Activated CD4-positive, alpha-beta T cell treated with anti-CD3 and anti-CD28 coated beads for 24 hours (primary cell): ENCODE measurements at regions not wholly inside any gene's neighbourhood (a gene's known extent, or its start where the extent isn't known, plus 50 kb on each side); places are given as distances from the start of the nearest gene placed in this dataset.

Experiments
- DNase-seq, 2 donors: peaks; one replicate each; pipeline ENCODE4 v3.0.0-alpha.2; 2020; ENCODE audit warnings: low read depth in 2 of 2

DNA sequence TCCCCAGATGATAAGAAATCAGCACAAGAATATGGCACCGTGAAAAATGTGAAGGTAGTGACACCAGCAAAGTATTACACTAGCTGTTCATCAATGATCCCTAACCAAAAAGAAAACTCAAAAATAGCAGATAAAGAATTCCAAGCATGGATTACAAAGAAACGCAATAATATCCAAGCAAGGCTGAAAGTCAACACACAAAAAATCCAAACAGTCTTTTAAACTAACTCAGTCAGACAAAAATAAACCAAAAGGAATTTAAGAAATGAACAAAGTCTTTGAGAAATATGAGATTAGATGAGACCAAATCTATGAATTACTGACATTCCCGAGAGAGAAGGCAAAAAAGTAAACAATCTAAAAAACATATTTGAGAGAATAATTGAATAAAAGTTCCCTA lies 976.1 kb upstream of the MAP3K7 start:
- no peak for DNase-seq

DNA sequence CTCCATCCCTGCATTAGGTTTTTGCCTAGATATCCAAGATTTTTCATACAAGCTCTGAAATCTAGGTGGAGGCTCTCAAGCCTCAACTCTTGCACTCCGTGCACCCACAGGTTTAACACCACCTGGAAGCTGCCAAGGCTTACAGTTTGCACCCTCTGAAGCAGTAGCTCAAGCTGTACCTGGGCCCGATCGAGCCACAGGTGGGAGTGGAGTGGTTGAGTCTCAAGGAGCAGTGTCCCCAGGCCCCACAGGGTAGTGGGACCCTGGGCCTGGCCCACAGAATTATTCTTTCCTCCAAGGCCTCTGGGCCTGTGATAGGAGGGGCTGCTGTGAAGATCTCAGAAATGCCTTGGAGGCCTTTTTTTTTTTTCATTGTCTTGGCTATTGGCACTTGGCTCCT lies 973.5 kb upstream of the MAP3K7 start:
- no peak for DNase-seq

DNA sequence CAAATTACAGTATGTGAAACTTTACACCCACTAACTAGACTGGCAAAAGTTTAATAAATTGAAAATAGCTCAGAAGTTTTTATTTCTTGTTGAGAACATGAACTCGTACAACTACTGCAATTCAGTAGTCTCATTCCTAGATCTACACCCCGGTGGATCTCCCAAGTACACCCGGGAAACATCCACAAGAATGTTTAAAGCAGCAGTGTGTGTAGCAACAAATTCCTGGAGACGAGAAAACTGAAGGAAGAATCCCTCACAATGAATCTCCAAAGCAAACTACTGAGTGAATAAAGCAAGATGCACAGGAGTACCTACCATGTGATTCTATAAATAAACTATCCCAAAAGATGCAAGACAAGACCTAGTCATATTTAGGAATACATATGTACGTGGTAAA lies 954.0 kb upstream of the MAP3K7 start:
- DNase-seq: no peak

DNA sequence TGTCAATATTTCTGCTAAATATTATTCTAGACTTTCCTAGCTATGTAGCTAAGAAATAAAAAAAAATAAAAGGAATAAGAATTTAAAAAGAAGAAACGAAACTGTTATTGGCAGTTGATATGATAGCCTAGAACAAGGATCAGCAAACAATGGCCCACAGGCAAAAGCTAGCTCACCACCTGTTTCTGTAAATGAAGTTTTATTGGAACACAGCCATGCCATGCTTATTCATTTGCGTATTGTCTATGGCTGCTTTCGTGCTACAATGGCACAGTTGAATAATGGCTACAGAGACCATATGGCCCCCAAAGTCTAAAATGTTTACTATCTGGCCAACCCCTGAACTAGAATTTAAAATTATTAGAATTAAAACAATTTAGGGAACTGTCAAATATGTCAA lies 952.6 kb upstream of the MAP3K7 start:
- DNase-seq: no peak

DNA sequence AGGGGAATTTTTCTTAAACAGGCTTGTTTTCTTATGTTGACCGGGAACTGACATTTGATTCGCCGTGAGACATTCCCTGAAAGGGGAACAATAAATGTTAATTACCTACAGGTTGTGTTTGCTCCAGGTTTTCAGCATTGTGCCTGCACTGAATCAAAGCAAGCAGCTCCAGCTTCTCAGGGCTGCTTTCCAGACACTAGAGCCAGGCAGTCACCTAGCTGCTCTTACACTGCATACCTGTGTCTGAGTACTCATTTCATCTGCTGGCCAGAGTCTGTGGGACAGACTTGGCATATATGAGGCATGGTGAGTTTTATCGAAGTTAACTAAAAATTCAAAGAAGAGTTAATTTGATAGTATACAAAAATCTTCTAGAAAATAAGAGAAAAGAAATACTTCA lies 951.8 kb upstream of the MAP3K7 start:
- DNase-seq: no peak

DNA sequence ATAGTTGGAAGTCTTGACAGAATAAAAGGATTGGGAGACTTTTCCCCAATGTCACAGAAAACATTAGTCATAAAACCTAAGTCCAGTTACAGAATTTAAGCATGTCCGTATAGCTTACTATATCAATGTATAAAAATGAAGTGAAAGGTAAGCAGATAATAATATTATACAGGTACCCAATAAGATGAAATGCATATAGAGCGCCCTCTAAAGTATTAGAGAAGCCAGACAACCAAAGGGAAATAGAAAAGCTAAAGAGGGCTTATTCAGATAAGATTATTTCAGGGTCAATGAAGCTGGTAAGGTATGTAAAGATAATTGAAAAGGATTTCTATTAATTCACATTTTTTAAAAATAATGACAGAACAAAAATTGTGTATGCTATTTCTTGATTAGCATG lies 947.7 kb upstream of the MAP3K7 start:
- DNase-seq: no peak

DNA sequence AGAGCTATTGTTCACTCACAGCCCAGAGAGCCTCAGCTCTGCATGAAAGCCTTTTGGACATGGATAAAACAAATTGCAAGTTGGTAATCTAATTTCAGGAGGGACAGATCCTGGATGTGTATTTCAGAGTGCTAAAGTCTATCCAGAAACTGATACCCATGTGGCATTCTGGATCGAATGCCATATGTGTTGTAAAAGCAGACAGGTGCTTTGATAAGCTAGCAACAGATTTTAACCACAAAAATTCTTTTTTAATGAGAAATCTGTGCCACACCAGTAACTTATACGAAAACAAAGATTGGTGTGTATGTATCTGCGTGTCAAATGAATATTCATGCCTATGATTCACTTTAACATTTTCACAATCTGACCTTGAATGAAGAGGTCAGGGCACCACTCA lies 936.6 kb upstream of the MAP3K7 start:
- DNase-seq: no peak

DNA sequence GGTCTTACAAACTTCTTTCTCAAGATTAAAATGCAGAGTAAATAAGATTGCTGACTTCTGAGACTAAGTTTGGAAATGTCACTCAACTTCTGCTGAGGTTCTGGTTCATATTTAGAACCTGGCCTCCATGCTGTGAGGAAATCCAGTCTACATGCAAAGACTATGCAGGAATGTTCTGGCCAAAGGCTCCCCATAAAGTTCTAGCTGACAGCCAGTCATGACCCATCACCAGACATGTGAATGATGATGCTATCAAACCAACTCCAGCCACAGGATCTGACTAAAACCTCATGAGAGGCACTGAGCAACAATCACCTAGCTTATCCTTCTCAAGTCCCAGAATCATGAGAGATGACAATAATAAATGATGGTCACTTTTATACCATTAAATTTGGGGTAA lies 935.1 kb upstream of the MAP3K7 start:
- DNase-seq: no peak

DNA sequence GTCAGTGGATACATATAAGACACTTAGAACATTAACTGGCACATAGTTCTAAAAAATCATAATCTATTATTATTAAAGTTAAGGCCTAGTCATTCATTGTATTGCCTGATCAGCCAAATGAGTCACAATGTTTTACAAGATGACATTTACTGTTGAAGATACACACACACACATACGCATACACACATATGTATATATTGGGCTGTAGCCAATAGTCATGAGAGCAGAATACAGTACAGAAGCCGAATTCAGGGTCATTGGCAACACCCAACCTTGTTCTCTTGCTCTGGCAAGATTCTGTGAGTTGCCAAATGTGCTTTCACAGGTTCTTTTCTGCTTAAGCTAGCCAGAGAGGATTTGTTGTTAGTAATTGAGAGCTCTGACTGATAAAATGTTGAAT lies 922.8 kb upstream of the MAP3K7 start:
- DNase-seq: no peak

DNA sequence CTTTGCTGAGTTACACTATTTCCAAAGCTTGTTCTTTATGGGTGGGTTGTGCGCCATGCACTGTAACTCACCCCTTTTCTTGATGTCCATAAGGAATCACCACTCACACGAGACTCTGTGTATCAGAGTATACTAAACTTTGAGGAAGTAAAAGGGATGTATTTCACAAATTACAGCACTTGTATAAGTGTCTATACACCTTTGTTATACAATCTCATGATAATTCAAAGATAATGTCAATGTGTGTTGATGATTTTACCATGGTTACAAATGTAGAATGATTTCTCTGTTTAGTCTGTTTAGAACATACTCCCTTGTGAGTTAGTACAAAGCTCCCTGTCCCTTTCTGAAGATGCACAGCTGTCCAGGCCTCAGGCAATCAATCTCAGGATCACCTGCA lies 922.2 kb upstream of the MAP3K7 start:
- DNase-seq: no peak

DNA sequence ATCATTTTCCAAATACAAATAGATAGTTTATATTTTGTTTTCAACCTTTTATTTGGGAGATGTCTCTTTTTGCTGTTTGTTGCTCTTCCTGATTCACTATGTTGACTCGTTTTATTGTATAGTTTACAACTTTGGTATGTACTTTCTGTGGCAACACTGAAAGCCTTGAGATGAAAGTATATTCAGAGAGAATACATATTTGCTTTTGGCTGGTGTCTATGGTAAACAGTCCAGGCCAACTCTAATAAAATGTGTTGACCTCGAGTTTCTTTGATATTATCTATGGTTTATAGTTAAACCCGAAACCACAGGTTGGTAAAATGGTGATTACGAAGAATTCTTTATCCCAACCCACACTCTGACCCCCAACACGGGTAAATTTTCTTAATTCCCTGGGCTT lies 919.6 kb upstream of the MAP3K7 start:
- no peak for DNase-seq

DNA sequence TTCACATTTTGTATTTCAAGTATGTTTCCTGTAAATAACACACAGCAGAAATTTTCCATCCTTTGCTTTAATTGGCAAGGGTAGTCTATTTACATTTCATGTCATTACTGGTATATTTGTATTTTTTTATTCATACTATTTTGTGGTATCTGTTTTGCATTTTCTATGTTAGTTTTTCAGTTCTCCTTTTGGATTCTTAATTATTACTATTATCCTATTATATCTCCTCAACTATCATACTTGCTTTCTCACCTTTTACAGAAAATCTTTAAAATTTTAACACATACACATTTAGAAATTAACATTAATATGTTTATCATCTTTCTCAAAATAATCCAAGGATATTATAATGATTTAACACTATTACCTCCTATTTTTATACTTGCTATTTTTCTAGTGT lies 918.3 kb upstream of the MAP3K7 start:
- DNase-seq: no peak

DNA sequence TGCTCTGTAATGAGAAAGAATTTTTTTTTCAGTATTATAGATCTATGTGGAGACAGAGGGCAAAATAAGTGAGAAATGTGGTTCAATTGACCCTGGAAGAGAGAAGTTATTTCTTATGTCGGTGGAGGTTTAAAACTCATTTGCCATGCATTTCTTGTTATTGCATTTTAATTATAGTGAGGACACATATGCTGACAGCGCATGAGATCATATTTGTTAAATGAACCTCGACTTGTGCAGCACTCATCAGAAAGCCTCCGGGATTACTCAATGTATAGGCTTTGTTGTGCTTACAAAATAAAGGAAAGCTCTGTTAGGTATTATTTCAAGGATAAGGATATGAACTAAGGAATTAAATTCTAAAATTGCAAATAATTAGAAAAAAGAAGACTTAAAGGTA lies 915.1 kb upstream of the MAP3K7 start:
- DNase-seq: no peak

DNA sequence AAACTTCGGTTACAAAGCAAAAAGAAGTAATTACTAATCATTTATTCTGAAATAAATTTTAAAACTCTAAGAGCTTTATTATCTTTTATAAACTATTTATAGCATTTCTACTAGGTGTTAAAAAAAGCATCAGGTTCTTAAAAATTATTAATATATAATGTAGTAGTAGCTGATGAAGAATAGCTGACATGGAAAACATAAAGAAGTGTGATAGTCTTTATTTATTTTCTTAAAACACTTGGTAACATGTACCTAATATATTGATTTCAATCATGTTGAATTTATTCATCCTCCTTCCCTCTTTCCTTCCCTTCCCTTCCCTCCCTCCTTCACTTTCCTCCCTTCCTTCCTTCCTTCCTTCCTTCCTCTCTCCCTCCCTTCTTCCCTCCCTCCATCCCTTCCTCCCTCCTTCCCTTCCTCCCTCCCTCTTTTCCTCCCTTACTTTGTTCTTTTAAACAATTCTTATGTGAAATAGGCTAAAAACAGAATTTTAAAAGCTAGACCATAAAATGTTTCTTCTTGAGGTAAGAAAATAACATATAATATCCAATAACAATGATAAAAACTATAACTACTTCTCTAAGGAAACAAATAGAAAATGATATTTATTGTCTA lies 913.9 kb upstream of the MAP3K7 start:
- DNase-seq: no peak

DNA sequence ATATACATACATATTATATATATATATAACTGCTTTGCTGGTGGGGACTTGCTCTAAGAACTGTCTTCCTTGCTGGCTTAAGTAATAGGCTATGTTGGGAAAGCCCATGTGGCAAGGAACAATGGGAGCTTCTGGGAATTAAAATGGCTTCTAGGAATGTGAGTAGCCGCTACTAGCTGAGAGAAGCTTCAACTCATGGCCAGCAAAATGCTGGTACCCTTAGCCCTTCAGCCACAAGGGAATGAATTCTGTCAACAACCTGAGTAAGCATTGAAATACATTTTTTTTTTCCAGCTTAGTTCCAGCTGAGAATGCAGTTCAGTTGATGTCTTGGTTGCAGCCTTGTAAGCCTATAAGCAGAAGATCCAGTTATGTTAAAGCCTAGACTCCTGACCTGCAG lies 911.7 kb upstream of the MAP3K7 start:
- DNase-seq: no peak

DNA sequence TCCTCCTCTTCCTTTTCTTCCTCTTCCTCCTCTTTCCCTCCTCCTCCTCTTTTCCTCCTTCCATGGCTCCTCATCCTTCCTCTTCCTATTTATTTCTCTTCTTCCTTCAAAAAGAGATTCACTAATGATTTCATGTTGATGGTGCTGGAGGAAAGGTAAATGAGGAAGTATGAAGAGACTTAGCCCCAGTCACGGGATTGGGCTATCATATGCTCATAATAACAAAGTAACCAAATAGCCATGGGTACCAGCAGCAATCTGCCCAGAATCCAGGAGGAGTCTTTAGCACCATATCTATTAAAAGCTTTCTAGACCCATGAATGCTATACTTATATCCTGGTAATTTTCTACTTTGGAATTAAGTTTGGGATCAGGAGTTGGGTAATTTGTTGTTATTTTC lies 910.9 kb upstream of the MAP3K7 start:
- no peak for DNase-seq

DNA sequence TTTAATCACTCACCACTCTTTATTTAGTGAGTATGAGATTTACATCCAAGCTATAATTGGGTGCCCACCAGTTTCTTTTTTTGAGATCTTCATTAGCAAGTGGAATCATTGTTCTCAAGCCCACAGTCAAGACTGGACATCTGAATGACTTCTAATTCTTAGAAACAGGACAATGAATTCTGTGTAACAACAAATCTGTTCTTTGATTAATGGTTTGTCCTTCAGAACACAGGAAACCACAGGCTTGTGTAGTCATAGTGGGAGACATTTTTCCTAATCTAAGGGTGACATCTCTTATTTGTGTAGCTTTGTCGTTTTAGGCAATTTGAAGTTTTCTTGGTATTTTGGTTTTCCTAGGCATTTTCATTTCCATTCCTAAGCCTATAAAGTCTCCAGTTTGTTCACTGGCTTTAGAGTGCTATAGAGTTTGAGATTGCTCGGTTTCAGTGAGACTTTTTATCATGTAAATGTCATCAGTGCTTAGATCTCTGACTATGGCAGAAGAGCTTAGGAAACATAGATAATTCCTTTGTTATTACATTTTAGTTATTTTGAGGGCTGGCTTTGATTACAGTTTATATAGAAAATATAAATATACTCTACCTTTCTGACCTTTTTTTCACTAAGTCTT lies 903.9 kb upstream of the MAP3K7 start:
- DNase-seq: no peak

DNA sequence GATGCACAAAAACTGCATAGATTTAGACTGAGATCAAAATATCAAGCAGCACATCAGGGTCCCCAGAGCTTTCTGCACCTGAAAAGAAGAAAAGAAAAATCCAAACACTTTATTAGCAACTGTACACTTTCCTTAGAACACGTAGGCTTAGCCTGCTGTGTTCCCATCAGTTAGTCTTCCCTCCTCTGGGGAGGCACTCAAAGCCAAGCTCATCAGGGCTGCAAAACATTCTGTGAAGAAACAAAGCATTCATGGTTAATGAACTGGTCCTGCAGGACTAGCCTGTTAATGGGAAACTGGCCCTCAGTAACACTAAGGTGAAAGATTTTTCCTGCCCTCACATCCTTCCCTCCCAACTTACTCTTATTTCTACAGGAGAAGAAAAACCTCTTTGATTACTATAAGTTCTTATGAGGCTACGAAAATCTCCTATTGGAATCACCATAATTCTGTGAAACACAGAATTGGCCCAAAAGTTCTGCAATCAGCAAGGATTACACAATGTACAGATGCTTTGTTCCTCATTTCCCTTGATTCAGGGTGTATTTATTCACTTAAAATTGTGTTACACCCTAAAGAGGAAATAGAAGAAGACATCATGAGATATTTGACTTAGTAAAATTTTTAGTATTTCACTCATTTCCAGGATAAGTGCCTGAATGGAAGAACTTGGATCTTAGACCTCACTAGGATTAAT lies 901.0 kb upstream of the MAP3K7 start:
- no peak for DNase-seq

DNA sequence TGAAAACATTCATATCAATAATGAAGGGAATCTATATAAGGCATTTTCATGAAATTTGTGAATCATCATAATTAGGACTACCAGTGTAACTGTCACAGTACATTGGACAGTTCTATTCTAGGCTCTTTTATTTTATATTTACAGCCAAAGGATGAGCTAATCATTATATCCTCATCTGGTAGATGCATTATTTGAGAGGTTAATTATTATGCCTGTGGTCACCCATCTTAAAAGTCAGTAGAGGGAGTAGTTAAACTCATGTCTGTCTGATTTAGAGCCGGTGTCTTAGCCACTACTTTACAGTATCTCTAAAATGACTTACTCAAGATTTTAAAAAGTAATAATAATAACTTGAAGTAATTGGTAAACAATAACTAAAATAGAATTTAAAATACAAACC lies 899.3 kb upstream of the MAP3K7 start:
- no peak for DNase-seq

DNA sequence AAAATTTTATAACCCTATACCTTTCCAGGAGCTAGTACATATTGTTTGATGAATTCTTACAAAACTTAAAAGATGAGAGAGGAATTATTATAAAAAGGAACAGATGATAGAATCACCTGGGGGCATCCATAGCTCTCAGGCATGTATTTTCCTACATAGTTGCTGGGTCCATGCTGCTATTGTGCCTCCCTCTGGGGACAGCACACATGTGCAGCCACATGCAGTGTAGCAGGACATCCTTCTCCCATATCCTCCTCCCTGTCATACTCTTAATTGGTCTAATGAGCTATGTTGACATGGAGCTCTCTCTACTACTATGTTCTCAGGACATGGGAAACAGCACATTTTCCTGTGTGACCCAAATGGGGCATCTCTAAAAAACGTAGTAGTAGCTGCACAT lies 898.2 kb upstream of the MAP3K7 start:
- DNase-seq: no peak

DNA sequence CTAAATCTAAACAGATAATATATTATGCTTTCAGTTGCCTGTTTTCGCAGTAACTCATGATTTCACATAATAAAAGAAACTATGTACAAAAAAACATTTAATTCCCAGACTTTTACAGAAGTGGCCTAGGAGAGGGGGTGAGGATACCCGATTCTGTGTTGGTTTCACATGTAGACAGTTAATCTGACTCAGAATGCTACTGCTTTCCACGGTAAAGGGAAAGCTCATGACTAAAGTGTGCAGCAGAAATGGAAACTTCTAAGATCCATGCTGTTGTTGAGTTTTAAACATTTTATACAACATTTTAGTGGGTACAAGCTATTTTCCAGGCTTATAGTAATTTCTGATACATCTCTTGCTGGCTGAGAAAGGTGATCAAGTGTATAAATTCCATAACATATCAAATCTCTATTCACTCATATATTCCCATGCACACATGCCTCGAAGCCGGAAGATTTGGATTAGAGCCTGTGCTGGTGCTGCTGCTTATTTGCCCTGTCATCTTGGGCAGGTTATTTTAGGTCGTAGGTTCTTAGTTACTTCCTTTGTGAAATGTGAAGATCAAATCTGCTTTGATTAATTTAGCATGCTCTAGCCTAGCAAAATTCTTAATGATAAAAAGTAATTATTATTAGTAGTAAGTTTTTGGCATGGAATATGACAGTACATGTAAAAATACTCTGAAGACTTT lies 896.7 kb upstream of the MAP3K7 start:
- DNase-seq: no peak

DNA sequence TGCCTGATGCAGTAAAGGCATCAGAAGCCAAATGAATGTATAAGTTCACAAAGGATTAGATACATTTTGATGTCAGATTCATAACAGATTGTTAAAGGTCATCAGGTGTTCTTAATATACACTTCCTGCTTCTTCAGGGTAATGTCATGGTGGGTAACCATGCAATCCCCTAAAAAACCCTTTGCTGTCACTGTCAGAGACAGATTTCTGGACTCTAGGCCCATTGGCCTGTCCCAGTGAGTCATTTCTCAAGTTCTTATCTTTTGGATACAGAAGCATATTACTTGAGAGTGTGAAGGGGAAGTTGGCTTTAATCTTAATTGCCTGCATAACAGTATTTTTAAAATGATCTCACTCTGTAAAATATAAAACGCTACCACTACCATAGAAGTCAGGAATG lies 895.6 kb upstream of the MAP3K7 start:
- no peak for DNase-seq

DNA sequence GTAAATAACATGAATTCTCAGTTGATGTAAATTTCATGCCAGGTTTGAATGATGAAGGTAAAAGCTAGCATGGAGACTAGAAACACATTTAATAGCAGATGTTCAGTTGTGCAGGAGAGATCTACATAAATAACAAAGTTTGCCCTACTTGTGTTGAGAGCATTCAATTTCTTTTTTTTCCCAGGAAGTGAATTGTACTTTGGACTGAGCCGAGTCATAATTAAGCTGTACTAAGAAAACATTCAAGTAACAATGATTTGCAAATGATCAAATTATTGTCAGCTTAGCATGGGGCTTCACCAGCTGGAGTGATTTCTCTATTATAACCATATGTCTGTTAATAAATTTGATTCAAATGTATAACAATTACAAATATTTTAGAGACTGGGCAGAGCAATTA lies 893.5 kb upstream of the MAP3K7 start:
- DNase-seq: no peak
